Stimulated activated naive B cell treated with anti-CD40 and anti-IgM and Interleukin-4, amounts not matched to agents 10 μg/mL and 1 μg/mL and 100 μg/mL, for 72 hours (primary cell): ENCODE measurements at regions not wholly inside any gene's neighbourhood (a gene's known extent, or its start where the extent isn't known, plus 50 kb on each side); places are given as distances from the start of the nearest gene placed in this dataset.

Source experiments
- ATAC-seq, 2 donors: fragments of 150-1000 bp; cut with Tn5 transposase; replicated peaks; 2 replicates each; pipeline ENCODE4 v1.10.0; 2021; ENCODE audit warnings: moderate library complexity in 1 of 2
- DNase-seq: peaks from one replicate; pipeline ENCODE4 v3.0.0; 2021
- H3K27ac Mint-ChIP-seq: one replicate; pipeline ENCODE4 v1.8.0; 2022; ENCODE audit warnings: mild to moderate bottlenecking, mixed read lengths
- H3K27me3 Mint-ChIP-seq, 2 donors: one replicate each; pipeline ENCODE4 v1.8.0; 2022; ENCODE audit warnings: mixed read lengths in 2 of 2
- H3K36me3 Mint-ChIP-seq, 2 donors: one replicate each; pipeline ENCODE4 v1.8.0; 2022; ENCODE audit warnings: mixed read lengths in 2 of 2, mild to moderate bottlenecking in 1 of 2
- H3K4me1 Mint-ChIP-seq, 2 donors: one replicate each; pipeline ENCODE4 v1.8.0; 2022; ENCODE audit warnings: mixed read lengths in 2 of 2, mild to moderate bottlenecking in 1 of 2
- H3K4me3 Mint-ChIP-seq, 2 donors: one replicate each; pipeline ENCODE4 v1.8.0; 2022; ENCODE audit warnings: mild to moderate bottlenecking in 2 of 2, mixed read lengths in 2 of 2, moderate library complexity in 1 of 2
- H3K9me3 Mint-ChIP-seq, 2 donors: one replicate each; pipeline ENCODE4 v1.8.0; 2022; ENCODE audit warnings: mixed read lengths in 2 of 2, mild to moderate bottlenecking in 1 of 2

DNA sequence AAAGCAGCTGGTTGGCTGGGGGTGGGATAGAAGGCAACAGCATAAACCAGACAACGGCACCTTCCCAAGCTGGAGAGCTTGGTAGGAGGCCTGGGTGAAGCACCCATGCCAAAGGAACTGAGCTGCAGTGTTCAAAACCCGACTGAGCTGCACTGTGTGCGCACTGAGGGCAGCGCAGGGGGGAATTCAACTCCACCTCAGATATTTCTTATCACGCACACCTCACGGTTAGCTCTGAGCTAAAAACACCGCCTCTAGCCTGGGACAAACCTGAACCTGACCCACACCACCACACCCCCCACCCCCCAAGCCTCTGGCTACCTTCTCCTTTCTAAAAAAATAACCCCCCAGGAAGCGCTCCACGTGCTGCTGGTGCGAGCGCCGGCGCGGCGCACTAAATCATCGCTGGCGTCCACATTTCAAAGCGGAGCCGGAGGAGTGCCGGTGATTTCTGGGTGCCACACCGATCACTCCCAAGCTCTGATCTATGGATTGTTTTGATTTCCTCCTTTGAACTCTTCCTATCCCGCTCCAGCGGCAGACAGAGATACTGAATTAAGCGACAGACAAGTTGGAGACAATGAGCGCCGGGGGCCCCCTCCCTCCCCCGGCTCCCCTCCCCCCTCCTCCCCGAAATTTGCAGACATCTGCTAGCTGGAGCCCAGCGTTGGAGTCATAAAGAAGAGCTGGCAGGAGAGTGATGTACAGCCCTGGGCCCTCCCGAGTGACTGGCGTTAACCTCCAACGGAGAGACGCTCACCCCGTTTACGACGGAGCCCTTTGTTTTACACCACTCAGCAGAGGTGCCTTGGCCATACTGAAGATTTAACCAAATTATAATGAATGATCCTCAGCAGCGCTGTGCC, 85.0 kb downstream of the NOG start:
- Mint-ChIP-seq H3K27ac (no peak overlapping the region), H3K9me3 (no peaks in the 10 kb centered on the region), H3K4me3 (peak overlapping the region; percentile 79 to 80), H3K4me1 (peaks cover 8 to 11% of the 10 kb centered on the region in 2 donors), H3K36me3 (no peaks in the 10 kb centered on the region), H3K27me3 (peaks cover 23 to 37% of the 10 kb centered on the region in 2 donors)
- peak; percentile 1 for DNase-seq
- peak; percentile 58 to 59 for ATAC-seq

DNA sequence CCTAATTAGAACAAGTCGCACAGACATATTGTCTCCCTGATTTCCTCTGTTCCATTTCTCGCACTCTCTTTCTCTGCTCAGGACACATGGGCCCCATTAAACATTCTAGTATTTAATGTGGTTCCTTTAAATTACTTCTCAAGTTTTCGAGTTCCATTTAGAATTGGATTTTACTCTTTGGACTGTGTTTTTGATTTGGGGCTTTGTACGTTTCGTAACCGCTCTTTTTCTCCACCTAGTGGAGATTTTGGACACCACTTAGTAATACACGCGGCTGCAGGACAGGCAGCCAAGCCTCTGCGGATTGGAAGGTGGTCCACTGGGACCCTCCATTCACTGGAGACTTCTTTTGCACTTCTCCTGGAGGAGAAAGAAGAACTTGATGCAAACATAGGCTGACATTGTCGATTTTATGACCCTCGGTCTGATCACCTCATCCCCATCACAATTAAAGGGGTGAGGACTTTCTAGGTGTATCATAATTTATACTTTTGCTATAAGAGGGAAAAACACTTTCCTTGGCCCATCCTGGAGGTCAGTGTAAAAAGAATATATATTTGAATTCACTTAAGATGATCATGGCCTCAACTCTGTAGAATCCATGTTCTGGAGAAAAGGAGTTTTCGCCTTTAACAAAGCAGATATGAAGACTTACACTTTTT, 85.7 kb downstream of the NOG start:
- Mint-ChIP-seq H3K4me1 (peaks cover 8 to 11% of the 10 kb centered on the region in 2 donors), H3K36me3 (no peaks in the 10 kb centered on the region), H3K9me3 (no peaks in the 10 kb centered on the region), H3K4me3 (peak overlapping the region; percentile 79 to 80), H3K27ac (no peak overlapping the region), H3K27me3 (peaks cover 23 to 39% of the 10 kb centered on the region in 2 donors)
- no peak for DNase-seq
- ATAC-seq, result peak; percentile 60 to 63

DNA sequence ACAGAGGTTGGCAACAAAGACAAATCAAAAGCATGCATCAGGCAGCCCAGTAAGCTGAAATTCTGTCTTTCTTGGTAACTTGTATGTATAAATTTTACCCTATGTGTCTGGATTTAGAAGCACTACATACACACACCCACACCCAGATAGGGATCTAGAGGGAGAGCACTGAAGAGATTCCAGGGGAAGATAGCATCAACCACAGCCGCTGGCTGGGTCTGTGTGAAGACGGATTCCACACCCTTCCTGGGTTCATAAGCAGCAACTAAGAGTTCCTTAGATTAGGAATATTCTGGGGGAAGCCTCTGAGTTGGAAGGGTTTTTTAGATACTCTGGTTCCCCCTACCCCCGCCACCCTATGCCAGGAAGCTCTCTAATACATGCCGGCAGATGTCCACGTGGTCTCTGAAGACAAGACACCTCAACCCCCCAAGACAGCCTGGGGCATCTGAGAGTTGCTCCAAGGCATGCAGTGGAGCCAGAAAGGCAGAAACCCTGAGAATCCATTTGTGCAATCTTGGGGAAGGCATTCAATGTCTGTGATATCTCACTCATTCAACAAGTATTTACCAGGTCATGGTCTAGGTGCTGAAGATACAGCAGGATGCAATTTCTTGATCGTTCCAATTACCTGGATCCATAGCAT, 86.4 kb downstream of the NOG start:
- DNase-seq (no peak), ATAC-seq (no peak)
- no peak overlapping the region for H3K27ac Mint-ChIP-seq
- H3K27me3 Mint-ChIP-seq, result peaks cover 23 to 35% of the 10 kb centered on the region in 2 donors
- no peaks in the 10 kb centered on the region for H3K9me3 Mint-ChIP-seq
- H3K4me1 Mint-ChIP-seq, result peaks cover 8 to 11% of the 10 kb centered on the region in 2 donors
- no peak overlapping the region for H3K4me3 Mint-ChIP-seq
- no peaks in the 10 kb centered on the region for H3K36me3 Mint-ChIP-seq

DNA sequence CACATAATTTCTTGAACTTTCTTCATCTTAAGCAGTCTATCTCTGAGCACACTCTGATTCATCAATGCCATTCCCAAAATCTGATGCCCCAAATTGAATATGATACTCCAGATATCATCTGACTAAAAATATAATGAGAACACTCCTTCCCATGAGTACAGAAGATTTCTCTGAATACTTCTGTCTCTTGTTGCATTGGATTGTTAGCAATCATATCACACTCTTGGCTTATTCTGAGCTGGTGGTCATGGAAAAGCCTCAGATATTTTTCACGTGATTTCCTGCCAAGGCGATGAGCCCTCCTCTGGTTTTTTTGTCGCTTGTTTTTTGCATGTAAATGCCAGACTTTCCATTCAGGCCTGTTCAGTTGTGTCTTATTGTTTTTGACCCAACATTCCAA, 87.2 kb downstream of the NOG start:
- DNase-seq (no peak), ATAC-seq (no peak)
- Mint-ChIP-seq H3K27me3 (peaks cover 26 to 36% of the 10 kb centered on the region in 2 donors), H3K9me3 (peaks cover 0 to 1% of the 10 kb centered on the region in 2 donors), H3K27ac (no peak overlapping the region), H3K4me3 (no peak overlapping the region), H3K4me1 (peaks cover 8 to 11% of the 10 kb centered on the region in 2 donors), H3K36me3 (no peaks in the 10 kb centered on the region)

DNA sequence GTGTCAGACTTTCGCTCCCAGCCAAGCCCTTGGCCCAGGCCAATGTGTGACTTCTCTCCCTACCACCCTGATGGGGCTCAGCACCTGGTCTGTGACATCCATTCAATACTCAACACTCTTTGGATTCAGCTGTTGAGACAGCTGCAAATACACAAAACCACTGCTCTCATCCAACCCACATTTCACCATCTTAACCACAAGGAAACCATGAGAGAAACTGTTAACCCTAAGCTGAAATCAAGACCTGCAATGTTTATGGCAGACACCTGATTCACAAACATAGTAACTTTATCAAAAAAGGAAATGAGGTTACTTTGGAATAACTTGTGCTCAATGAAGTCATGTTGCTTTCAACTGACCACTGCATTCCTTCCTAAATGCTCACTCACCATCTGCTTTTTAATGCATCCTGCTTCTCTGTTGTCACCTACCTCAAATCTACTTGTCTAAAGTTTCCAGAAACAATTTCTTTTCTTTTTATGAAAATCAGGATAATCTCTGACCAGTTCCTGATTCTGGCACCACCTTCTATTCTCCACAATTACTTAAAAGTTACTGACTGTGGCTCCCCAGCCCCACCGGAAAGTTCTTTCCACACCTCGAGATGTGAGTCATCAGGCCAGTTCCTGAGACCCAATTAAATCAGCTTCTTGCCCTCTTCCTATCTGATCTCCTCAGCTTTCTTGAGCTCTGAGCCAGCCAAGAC, 88.2 kb downstream of the NOG start:
- peaks cover 8 to 11% of the 10 kb centered on the region in 2 donors for H3K4me1 Mint-ChIP-seq
- H3K27me3 Mint-ChIP-seq, result peaks cover 35 to 37% of the 10 kb centered on the region in 2 donors
- no peaks in the 10 kb centered on the region for H3K36me3 Mint-ChIP-seq
- H3K27ac Mint-ChIP-seq, result no peak overlapping the region
- DNase-seq, result no peak
- no peak for ATAC-seq
- H3K4me3 Mint-ChIP-seq, result no peak overlapping the region
- H3K9me3 Mint-ChIP-seq, result peaks cover 3 to 7% of the 10 kb centered on the region in 2 donors

DNA sequence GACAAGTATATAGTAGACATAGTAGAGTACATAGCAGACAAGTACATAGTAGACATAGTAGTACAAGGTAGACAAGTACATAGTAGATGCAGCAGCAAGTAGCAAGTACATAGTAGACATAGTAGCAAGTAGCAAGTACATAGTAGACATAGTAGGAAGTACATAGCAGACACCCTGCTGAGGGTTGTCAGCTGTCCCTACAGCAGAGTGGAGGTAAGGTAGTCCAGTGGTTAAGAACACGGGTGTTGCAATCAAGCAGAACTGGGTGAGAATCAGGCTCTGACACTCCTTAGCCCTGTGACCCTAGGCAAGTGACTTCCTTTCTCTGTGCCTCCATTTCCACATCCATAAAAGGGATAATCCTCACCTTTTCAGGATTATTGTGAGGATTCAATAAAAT, 94.7 kb downstream of the NOG start:
- Mint-ChIP-seq H3K27me3 (peaks cover 9 to 11% of the 10 kb centered on the region in 2 donors), H3K9me3 (peaks cover 7% of the 10 kb centered on the region in 2 donors), H3K36me3 (no peaks in the 10 kb centered on the region), H3K4me3 (no peak overlapping the region), H3K4me1 (no peaks in the 10 kb centered on the region), H3K27ac (no peak overlapping the region)
- ATAC-seq (no peak), DNase-seq (no peak)

DNA sequence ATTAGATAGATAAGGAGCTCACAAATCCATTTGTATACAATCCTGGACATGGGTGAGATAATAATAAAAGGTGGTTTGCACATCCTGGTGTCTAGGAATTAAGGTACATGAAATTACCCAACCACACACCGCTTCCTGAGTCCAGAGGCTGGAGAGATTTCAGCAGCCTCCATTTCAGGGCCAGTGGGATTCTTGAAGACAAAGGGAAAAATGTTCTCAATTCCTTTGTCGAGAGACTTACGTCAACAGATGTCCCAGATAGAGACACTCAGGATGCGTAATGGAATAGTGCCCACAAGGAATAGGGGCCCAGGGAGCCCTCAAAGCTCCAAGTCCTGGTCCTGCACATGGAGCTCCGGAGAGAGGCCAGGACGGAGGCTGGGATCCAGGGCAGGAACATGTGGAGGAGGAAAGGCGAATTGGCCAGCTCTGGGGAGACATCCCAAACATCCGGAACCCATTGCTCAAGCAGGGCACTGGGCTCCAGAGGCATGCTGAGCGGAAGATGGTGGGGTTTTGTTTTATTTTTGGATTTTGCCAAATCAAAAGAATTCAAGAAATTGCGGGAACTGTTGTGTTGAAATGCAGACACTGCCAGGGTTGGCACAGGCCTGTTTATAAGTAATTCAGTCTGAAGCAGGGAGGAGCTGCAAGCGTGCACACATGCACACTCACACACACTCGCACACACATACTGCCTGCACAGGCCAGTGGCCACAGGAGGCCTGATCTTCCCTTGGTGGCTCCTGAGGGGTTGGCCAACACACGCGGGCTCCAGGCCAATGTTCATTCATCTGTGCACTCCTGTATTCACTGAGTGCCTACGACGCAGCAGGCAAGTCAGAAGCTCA, 97.2 kb downstream of the NOG start:
- peaks cover 7 to 9% of the 10 kb centered on the region in 2 donors for H3K9me3 Mint-ChIP-seq
- DNase-seq (no peak), ATAC-seq (no peak)
- peaks cover under 1 to 8% of the 10 kb centered on the region in 2 donors for H3K27me3 Mint-ChIP-seq
- H3K36me3 Mint-ChIP-seq, result no peaks in the 10 kb centered on the region
- H3K4me3 Mint-ChIP-seq, result no peak overlapping the region
- no peaks in the 10 kb centered on the region for H3K4me1 Mint-ChIP-seq
- H3K27ac Mint-ChIP-seq, result no peak overlapping the region

DNA sequence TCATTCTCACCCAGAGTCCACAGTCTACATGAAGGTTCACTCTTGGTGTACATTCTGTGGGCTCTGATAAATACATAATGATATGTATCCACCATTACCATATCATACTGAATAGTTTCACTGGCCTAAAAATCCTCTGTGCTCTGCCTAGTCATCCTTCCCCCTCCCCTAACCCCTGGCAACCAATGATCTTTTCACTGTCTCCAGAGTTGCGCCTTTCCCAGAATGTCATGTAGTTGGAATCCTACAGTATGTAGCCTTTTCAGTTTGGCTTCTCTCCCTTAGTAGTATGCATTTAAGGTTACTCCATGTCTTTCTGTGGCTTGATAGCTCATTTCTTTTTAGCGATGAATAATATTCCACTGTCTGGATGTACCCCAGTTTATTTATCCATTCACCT, 101.3 kb downstream of the NOG start:
- Mint-ChIP-seq H3K27me3 (no peaks in the 10 kb centered on the region), H3K4me1 (no peaks in the 10 kb centered on the region), H3K27ac (no peak overlapping the region), H3K4me3 (no peak overlapping the region), H3K9me3 (peaks cover 0 to 8% of the 10 kb centered on the region in 2 donors), H3K36me3 (no peaks in the 10 kb centered on the region)
- no peak for ATAC-seq
- DNase-seq, result no peak

DNA sequence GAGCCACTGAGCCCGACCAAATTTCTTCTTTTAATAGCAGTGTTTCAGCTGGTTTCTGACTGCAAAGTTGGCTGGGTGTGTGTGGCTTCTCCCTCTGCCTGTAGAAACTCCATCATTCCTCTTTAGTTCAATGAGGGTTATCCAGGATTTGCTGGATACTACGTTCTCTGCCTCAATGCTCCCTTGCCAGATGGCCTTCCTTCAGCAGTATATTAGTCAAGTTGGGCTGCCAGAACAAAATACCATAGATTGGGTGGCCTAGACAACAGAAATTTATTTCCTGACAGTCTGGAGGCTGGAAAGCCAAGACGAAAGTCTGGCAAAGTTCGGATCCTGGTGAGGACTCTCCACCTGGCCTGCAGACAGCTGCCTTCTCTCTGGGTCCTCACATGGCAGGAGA, 103.7 kb downstream of the NOG start:
- no peak for ATAC-seq
- H3K27ac Mint-ChIP-seq, result no peak overlapping the region
- peaks cover 0 to 4% of the 10 kb centered on the region in 2 donors for H3K9me3 Mint-ChIP-seq
- H3K4me1 Mint-ChIP-seq, result no peaks in the 10 kb centered on the region
- H3K36me3 Mint-ChIP-seq, result no peaks in the 10 kb centered on the region
- H3K27me3 Mint-ChIP-seq, result peaks cover 0 to 3% of the 10 kb centered on the region in 2 donors
- no peak overlapping the region for H3K4me3 Mint-ChIP-seq
- no peak for DNase-seq

DNA sequence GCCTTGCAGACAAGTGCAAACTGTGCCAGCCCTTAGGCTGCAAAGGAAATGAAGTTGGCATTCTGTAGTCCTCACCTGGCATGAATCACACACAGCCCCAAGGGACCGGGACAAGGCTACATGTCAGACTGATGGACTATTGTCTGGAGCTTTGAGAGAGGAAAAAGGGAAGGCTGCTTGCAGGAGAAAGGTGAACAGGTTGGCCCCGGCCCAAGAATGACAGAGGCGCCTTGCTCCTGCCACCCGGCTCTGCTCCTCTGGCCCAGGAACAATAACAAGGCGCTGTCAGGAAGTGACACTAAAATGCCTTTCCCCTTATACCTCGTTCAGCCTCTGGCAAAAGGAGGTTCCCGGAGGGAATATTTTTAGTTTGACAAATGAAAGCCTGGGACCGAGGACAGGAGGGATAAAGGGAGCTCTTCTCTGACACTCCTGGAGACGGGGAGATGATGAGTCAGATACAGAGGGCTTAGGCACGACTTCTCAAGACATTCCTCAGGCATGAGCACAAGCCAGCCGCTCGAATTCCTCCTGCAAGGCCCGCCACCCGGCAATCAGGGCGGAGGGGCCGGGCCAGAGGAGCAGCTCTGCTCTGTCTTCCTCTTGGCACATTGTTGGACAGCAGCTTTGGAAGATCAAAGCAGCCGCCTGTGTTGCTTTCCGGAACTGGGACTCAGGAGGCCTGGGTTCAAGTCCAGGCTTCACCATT, 105.8 kb downstream of the NOG start:
- no peaks in the 10 kb centered on the region for H3K9me3 Mint-ChIP-seq
- no peak overlapping the region for H3K4me3 Mint-ChIP-seq
- DNase-seq (no peak), ATAC-seq (no peak)
- no peak overlapping the region for H3K27ac Mint-ChIP-seq
- H3K36me3 Mint-ChIP-seq, result no peaks in the 10 kb centered on the region
- H3K4me1 Mint-ChIP-seq, result no peaks in the 10 kb centered on the region
- H3K27me3 Mint-ChIP-seq, result peaks cover 0 to 6% of the 10 kb centered on the region in 2 donors

DNA sequence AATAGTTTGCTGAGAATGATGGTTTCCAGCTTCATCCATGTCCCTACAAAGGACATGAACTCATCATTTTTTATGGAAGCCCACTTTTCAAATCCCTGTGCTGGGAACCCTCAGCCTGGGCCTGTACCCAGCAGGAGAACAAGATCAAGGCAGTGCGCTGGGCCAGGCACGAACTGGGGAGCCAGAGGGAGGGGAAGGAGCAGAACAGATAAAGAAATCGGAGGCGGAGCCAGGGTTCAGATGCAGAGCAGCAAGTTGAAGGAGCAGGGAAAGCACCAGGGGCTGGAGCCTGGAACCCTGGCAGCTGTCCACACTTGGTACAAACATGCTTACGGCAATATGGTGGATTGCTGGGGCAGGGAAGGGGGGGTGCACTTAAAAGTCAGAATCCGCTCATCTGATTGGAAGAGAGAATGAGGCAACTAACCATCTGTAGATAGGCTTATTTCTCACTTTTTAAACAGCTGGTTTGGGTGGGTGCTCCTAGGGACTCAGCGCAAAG, 107.5 kb downstream of the NOG start:
- no peak overlapping the region for H3K4me3 Mint-ChIP-seq
- H3K4me1 Mint-ChIP-seq, result no peaks in the 10 kb centered on the region
- H3K36me3 Mint-ChIP-seq, result no peaks in the 10 kb centered on the region
- peaks cover 0 to 6% of the 10 kb centered on the region in 2 donors for H3K27me3 Mint-ChIP-seq
- DNase-seq (no peak), ATAC-seq (no peak)
- no peak overlapping the region for H3K27ac Mint-ChIP-seq
- no peaks in the 10 kb centered on the region for H3K9me3 Mint-ChIP-seq

DNA sequence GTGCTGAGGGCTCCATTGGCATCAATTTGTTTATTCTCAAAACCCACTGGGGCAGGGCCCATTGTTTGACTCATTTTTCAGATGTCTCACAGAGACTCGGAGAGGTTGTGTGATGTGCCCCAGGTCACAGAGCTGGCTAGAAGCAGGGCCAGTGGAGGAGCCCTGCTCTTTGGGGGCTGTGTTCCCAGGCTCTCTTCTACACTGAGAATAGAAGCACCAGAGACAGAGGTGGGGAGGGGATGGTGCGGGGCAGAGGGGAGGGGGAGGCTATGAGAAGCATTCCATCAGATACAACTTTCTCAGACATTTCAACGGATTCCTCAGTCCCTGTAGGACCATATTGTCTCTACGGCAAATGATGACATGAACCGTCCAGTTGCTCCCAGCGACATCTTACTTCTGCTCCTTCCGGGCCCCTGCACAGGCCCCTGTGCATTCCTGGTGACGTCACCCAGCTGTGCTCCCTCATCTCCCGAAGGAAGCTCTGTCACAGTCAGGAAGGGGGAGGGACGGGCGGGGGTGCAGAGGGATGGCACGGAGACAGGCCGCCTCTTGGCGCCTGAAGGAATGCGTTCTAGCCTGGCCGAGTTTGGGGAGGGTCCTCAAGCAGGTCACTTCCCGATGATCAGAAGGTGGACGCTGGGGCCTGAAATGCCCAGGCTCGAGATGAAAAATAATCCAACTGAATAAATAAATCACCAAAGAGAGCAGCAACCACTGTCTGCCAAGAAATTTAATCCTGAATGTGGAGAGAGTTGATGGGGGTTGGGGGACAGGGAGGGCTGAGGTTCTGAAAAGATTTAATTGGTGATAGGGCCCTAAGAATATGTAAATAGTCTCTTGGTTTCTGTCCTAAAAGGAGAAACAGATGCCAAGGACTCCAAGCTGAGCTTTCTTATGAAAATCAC, 114.1 kb downstream of the NOG start:
- Mint-ChIP-seq H3K27ac (no peak overlapping the region), H3K4me3 (no peak overlapping the region), H3K36me3 (no peaks in the 10 kb centered on the region), H3K9me3 (peaks cover 0 to 2% of the 10 kb centered on the region in 2 donors), H3K27me3 (peaks cover 3 to 6% of the 10 kb centered on the region in 2 donors), H3K4me1 (no peaks in the 10 kb centered on the region)
- no peak for DNase-seq
- no peak for ATAC-seq
